Activated CD8-positive, alpha-beta memory T cell treated with anti-CD3 and anti-CD28 coated beads, Interleukin-2, amount 50 U/mL, for 24 hours (primary cell): ENCODE measurements at regions not wholly inside any gene's neighbourhood (a gene's known extent, or its start where the extent isn't known, plus 50 kb on each side); places are given as distances from the start of the nearest gene placed in this dataset.

Source experiments
- DNase-seq: peaks from one replicate; pipeline ENCODE4 v3.0.0-alpha.2; 2020; ENCODE audit errors: extremely low read depth

GRCh38 chr5:159752622-159753275 is 163.5 kb upstream of the ADRA1B start:
- DNase-seq, result no peak

- no peak for DNase-seq
Measured at GRCh38 chr5:159758189-159758588, 158.1 kb upstream of the ADRA1B start.

- DNase-seq, result no peak
Measured at GRCh38 chr5:159759791-159760290, 156.4 kb upstream of the ADRA1B start.

GRCh38 chr5:159762921-159763320 is 153.4 kb upstream of the ADRA1B start:
- DNase-seq, result no peak

GRCh38 chr5:159763562-159763961 is 152.7 kb upstream of the ADRA1B start:
- no peak for DNase-seq

- no peak for DNase-seq
Measured at GRCh38 chr5:159764283-159765134, 151.8 kb upstream of the ADRA1B start.

GRCh38 chr5:159765135-159765433 is 151.2 kb upstream of the ADRA1B start:
- no peak for DNase-seq

GRCh38 chr5:159765760-159766517 is 150.3 kb upstream of the ADRA1B start:
- DNase-seq, result no peak

- no peak for DNase-seq
Measured at GRCh38 chr5:159768243-159768642, 148.0 kb upstream of the ADRA1B start.

GRCh38 chr5:159772698-159773061 is 143.6 kb upstream of the ADRA1B start:
- no peak for DNase-seq

GRCh38 chr5:159773062-159773924 is 143.0 kb upstream of the ADRA1B start:
- DNase-seq, result peak; percentile 50

GRCh38 chr5:159774476-159775031 is 141.7 kb upstream of the ADRA1B start:
- DNase-seq, result no peak

GRCh38 chr5:159775890-159776289 is 140.4 kb upstream of the ADRA1B start:
- DNase-seq, result no peak

GRCh38 chr5:159777049-159777660 is 139.1 kb upstream of the ADRA1B start:
- DNase-seq, result no peak

GRCh38 chr5:159779481-159779880 is 136.8 kb upstream of the ADRA1B start:
- no peak for DNase-seq

- no peak for DNase-seq
Measured at GRCh38 chr5:159780246-159780645, 136.0 kb upstream of the ADRA1B start.

- DNase-seq, result no peak
Measured at GRCh38 chr5:159781626-159782157, 134.6 kb upstream of the ADRA1B start.

- DNase-seq, result no peak
Measured at GRCh38 chr5:159782197-159782994, 133.9 kb upstream of the ADRA1B start.

GRCh38 chr5:159782995-159783300 is 133.3 kb upstream of the ADRA1B start:
- DNase-seq, result no peak

- DNase-seq, result no peak
Measured at GRCh38 chr5:159783726-159784247, 132.5 kb upstream of the ADRA1B start.
